Activated CD4-positive, alpha-beta T cell treated with anti-CD3 and anti-CD28 coated beads, Interleukin-2, Interleukin-6, amounts not matched to agents 100 ng/mL and 50 ng/mL, durations not matched to agents 16 hours and 8 hours (primary cell): ENCODE measurements at regions not wholly inside any gene's neighbourhood (a gene's known extent, or its start where the extent isn't known, plus 50 kb on each side); places are given as distances from the start of the nearest gene placed in this dataset.
"Not testable (repeated sequence)": the region's sequence is repeated elsewhere in the genome, so short reads cannot be mapped to it uniquely, and the experiment has no call there.

ENCODE experiments used
- DNase-seq: peaks from one replicate; pipeline ENCODE4 v3.0.0-alpha.2; 2020

GRCh38 chr6:11320914-11321597 is 88.6 kb upstream of the NEDD9 start:
- DNase-seq: no peak

DNA sequence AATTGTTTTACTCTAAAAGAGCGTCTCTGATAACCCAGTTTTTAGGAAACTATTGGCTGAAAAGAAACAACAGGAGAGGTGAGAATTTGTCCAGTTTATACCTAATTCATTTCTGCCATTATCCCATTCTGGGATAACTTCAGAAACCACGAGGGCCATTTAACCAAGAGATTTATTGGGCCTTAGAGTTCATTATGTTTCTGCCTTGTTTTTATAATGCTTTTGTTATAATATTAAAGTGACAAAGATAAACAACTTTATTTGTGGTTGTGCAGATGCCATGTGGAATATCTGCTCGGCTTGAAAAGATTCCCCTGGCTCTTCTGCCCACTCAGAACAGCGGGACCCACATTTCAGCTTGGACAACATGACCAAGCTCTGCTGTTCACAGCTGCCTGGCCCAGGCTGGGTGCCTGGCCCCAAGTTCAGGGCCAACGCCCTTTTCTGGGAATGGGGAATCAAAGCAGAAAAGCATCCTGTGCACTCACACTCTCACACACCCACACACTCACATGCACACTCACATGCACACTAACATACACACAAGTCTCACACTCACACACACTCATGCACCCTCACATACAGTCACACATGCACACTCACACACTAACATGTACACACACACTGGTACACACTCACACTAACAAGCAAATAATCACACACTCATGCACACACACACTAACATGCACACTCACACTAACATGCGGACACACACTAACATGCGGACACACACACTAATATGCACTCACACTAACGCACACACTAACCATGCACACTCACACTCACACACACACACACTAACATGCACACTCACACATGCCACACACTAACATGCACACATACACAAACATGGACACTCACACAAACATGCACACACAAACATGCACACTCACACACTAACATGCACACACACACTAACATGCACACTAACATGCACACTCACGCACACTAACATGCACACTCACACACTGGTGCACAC is 86.7 kb upstream of the NEDD9 start:
- DNase-seq: no peak

DNA sequence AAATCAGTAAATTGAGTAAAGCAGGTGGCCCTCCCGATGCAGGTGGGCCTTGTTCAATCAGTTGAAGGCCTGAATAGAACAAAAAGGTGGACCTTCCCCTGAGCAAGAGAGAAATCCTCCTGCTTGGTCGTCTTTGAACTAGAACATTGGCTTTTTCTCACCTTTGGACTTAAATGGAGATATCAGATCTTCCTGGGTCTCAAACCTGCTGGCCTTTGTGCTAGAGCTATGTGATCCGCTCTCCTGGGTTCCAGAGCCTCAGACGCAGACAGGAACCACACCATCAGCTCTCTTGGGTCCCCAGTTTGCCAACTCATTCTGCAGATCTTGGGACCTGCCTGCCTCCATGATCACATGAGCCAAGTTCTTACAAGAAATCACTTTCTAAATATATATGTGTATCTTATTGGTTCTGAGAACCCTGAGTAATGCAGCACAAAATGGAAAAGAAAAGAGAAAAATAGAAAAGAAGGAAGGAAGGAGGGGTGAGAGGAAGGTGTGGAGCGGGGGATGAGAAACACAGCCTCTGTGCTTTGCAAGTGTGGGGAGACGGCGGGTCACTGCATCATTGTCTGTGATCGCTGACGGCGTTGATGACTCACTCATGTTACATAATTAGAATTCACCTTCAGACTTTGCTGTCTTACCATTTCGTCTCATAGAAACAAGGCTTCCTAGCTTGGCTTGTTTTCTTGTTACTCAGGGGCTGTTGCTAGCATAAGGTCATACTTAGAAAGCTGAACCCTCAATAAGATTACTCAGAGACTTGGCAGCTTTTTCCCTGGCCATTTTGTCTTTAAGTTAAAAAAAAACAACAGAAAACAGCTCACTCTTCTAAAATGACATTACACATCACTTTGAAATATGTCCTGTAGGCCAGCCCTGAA is 85.7 kb upstream of the NEDD9 start:
- peak; percentile 75 for DNase-seq

DNA sequence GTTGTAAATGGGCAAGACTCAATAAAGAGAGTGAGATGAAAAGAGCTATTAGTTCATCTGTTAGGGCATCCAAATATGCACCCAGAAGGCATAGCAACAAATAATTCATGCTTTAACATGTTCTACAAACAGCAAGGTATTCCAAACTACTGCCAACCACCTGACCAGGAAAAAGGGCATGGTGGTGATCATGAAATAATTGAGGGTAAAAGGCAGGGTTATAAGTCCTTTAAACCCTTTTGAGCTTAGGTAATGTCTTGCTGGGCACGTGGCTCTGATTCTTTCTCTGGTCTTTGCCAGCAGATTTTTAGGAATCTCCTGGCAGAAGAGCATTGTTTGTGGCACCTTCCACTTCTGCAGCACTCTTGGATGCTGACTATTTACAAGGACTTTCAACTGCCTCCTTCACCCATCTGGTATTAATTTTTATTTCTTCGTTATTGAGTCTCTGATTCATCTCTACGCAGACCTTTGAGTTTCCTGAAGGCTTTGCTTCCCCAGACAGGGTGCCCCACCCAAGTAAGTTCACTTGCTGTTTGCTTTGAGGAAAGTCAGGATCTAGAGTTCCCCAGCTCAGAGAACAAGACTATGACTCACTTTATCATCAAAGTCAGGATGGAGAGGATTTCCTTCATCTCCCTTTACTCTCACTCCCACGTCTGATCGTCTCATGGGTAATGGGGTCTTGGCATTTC is 83.4 kb upstream of the NEDD9 start:
- no peak for DNase-seq

DNA sequence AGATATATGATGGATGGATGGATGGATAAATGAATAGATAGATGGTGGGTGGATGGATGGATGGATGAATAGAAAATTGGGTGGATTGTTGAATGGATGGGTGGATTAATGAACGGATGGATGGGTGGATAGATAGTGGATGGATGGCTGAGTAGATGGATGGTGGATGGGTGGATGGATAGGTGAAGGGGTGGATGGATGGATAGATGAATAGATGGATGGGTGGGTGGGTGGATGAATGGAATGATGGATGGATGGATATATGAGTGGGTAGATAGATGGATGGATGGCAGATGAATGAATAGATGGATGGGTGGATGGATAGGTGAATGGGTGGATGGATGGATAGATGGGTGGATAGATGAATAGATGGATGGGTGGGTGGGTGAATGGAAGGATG is 80.7 kb upstream of the NEDD9 start:
- DNase-seq: no peak

DNA sequence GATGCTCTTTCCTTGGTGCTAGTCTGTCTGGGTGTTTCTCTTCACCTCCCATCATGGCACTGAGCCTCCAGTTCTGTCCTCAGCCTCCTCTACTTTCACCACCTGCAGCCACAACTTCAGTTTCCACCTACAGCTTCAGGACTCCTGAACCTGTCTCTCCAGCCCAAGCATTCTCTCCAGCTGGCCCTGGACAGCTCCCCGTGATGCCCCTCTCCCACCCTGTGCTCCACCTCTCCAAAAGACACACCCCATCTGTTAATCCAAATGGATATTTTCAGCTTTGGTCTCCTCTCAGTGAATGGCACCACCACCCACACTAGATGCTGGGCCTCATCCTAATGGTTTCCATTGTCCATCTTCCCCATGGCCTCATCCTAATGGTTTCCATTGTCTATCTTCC is 79.5 kb upstream of the NEDD9 start:
- DNase-seq: no peak

- no peak for DNase-seq
These were observed 77.6 kb upstream of the NEDD9 start for GRCh38 chr6:11309947-11310665.

DNA sequence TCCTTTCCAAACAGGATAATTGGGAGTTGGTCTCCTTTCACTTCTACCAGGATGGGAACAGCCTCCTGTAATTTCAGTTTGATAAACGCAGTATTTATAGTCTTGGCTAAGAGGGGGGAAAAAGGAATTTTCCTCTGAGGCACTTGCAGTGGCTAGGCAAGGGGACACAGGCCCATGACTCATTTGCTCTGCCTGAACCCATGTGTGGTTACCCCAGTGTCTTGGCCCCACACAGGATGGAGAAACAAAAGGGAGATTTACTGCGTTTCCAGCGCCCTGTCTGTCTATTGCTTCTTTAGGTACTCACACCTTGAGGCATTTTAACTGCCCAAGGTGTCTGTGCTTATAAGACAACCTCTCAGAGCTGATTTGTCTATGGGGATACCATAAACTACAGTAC is 74.8 kb upstream of the NEDD9 start:
- DNase-seq: no peak

DNA sequence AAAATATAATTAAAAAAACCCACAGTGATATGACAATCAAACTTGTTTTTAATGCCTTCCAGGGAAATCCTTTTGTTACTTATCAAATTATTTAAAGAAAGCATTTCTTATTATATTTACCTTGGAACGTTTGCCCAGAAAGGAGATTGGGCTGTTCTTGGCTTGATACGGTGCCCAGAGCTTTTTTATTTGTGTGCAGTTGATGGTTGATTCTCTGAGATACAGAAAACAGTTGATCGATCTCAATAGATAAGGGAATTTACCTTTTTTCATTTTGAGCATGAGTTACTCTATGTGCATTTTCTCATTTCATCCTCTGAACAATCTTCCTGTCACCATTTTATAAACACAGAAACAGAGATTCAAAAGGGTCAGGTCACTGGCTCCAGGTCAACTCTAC is 72.5 kb upstream of the NEDD9 start:
- DNase-seq: no peak

GRCh38 chr6:11299876-11300428 is 67.5 kb upstream of the NEDD9 start:
- DNase-seq: not testable (repeated sequence)

GRCh38 chr6:11299421-11299784 is 66.9 kb upstream of the NEDD9 start:
- DNase-seq: not testable (repeated sequence)

DNA sequence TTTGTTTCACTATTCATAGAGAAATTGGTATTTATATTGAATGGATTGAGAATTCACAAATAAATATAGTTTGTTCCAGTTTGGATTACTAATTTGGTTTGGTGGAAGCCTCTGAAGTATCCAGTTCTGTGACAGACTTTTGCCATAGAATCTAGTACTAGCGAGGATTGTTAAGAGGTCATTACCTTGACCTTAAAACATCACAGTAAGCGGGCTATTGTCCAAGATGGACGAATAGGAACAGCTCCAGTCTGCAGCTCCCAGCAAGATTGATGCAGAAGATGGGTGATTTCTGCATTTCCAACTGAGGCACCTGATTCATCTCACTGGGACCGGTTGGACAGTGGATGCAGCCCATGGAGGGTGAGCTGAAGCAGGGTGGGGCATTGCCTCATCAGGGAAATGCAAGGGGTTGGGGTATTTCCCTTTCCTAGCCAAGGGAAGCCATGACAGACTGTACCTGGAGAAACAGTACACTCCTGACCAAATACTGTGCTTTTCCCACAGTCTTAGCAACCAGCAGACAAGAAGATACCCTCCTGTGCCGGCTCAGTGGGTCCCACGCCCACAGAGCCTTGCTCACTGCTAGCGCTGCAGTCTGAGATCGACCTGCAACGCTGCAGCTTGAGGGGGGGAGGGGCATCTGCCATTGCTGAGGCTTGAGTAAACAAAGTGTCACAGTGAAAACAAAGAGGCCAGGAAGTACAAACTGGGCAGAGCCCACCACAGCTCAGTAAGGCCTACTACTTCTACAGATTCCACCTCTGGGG is 66.4 kb upstream of the NEDD9 start:
- no peak for DNase-seq

DNA sequence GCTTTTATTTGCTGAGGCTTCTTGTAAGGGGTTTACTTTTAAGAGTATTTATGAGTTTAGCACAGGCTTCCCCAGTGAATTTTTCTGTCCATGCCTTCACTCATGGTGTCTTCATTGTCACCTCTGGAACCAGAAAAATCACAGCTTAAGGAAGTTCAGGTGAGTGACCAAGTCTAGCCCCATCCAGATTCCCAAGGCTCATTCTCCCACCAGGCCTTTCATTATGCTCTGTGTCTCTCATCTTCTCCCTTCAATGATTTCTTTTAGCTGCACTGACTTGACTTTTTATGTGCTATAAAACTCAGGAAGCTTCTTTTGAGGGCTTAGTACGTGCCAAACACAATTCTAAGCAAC is 64.9 kb upstream of the NEDD9 start:
- no peak for DNase-seq

GRCh38 chr6:11296449-11297375 is 64.2 kb upstream of the NEDD9 start:
- no peak for DNase-seq

DNA sequence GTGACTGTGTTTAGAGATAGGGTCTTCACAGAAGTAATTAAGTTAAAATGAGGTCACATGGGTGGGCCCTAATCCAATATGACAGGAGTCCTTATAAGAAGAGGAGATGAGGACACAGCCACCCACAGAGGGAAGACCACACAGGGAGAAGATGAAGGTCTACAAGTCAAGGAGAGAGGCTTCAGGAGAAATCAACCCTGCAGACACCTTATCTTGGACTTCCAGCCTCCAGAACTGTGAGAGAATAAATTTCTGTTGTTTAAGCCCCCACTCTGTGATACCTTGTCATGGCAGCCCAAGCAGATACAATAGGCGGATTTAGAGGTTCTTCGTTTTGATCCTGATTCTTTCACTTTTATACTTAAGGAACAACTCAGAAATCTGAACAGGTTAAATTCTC is 63.5 kb upstream of the NEDD9 start:
- DNase-seq: no peak

DNA sequence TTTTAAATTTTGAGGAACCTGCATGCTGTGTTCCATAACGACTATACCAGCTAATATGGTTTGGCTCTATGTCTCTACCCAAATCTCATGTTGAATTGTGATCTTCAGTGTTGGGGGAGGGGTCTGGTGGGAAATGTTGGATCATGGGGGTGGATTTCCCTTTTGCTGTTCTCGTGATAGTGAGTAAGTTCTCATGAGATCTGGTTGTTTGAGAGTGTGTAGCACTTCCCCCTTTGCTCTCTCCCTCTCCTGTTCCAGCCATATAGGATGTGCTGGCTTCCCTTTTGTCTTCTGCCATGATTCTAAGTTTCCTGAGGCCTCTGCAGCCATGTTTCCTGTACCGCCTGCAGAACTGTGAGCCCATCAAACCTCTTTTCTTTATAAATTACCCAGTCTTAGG is 61.8 kb upstream of the NEDD9 start:
- no peak for DNase-seq

DNA sequence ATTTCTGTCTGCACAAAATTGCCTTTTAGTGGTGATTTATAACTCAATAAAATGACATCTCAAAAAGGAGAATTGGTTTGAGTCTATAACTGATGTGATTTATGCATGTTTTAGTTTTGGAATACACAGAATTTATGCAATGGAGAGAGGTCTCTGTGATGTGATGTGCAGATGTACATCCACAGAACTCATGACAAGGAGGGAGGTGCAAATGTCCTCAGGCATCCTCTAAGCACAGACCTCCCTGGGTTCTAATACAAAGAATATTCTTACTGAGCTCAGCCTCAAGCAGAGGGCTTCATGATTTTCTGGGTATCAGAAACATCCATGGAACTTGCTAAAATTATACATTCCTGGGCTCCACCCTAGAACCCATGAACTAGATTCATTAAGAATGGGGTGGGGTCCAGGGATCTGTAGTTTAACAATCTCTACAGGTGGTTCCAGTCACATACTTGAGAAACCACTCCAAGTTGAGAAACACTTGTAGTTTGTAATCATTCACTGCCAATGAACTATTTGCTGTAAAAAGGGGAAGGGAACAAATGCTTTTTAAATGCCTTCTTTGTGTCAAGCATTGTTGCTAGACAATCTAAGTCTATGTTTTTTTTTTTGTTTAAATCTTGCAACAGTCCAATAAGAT is 60.2 kb upstream of the NEDD9 start:
- DNase-seq: no peak

- peak; percentile 12 for DNase-seq
These were observed 59.6 kb upstream of the NEDD9 start for GRCh38 chr6:11292091-11292490.

DNA sequence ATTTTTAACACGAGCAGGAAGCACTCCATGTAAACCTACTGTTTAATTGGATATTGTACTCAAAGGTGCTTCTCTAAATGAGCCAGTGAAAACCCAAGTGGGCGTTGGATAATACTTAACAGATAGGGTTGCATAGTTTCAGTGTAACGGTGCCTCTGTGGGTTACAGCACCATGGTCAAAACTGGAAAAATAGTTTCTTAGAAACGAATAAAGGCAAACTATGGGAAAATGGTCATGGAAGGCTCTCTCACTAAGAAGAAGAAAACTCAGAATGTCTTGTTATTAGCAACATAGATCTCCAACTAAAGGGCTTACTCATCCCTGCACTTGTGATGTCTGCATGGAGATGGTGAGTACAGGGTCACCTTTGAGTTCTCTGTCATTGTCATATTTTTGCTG is 59.1 kb upstream of the NEDD9 start:
- DNase-seq: peak; percentile 63
